ENCODE measurements at regions not wholly inside any gene's neighbourhood (a gene's known extent, or its start where the extent isn't known, plus 50 kb on each side); places are given as distances from the start of the nearest gene placed in this dataset.
"Not testable (repeated sequence)": the region's sequence is repeated elsewhere in the genome, so short reads cannot be mapped to it uniquely, and the experiment has no call there.

- intact Hi-C loops (cut with DNase I) = no loop called here
- ATAC-seq = no peak
- no peak for DNase-seq (ENCODE audit: missing footprints)
Measured at GRCh38 chr13:49859560-49859959, 67.1 kb upstream of the KPNA3 start.

- DNase-seq (ENCODE audit: missing footprints) (no peak), ATAC-seq (no peak)
- intact Hi-C loops (cut with DNase I) = no loop called here
Measured at GRCh38 chr13:49858178-49858856, 65.8 kb upstream of the KPNA3 start.

- intact Hi-C loops (cut with DNase I) = no loop called here
- ATAC-seq = no peak
- DNase-seq (ENCODE audit: missing footprints) = no peak
Measured at GRCh38 chr13:49855930-49856329, 63.4 kb upstream of the KPNA3 start.

- intact Hi-C loops (cut with DNase I) = no loop called here
- DNase-seq (ENCODE audit: missing footprints) (no peak), ATAC-seq (no peak)
Measured at GRCh38 chr13:49853535-49853934, 61.1 kb upstream of the KPNA3 start.

- ATAC-seq; DNase-seq (ENCODE audit: missing footprints); intact Hi-C loops (cut with DNase I): not testable (repeated sequence)
Measured at GRCh38 chr13:49852460-49852859, 60.0 kb upstream of the KPNA3 start.

- DNase-seq (ENCODE audit: missing footprints) (no peak), ATAC-seq (no peak)
- intact Hi-C loops (cut with DNase I) = loop anchor here (10.0 kb wide), 1 partner anchor 539 kb away; no protein-coding TSS in a partner anchor
Measured at GRCh38 chr13:49844181-49844580, 51.7 kb upstream of the KPNA3 start.

Data from Right ventricle myocardium inferior (tissue), 1 donor.